K562 (cell line): ENCODE measurements at regions not wholly inside any gene's neighbourhood (a gene's known extent, or its start where the extent isn't known, plus 50 kb on each side); places are given as distances from the start of the nearest gene placed in this dataset.
"Not testable (repeated sequence)": the region's sequence is repeated elsewhere in the genome, so short reads cannot be mapped to it uniquely, and the experiment has no call there.

Experiments
- ATAC-seq: fragments of 200-7000 bp; cut with Tn5 transposase; 3 replicates; pipeline ENCODE4 v1.9.1; 2020; ENCODE audit warnings: moderate library complexity
- BruUV-seq: library from RNA; stranded (reverse); fragments of 400-500 nt; replicated peaks from 2 replicates; lab custom pipeline; 2021; lab: Mats Ljungman, UMichigan
- CTCF ChIA-PET: fragments of 300-600 bp; formaldehyde crosslinking; extraction: SDS; loops from one replicate; lab custom pipeline; 2021; ENCODE audit warnings: low intra/inter-chr PET ratio; lab: Yijun Ruan, JAX
- POLR2A ChIA-PET: fragments of 300-600, 350-650 bp; sonication (Branson Sonifier 250); formaldehyde crosslinking; extraction: SDS; loops from one replicate; lab custom pipeline; 2021; ENCODE audit warnings: antibody characterized with exemption, inconsistent platforms; lab: Yijun Ruan, JAX
- DNase-seq, 4 experiments: peaks; one replicate each; pipeline versions ENCODE4 v3.0.0 to v3.0.0-alpha.2; 2011 to 2018; ENCODE audit warnings: low spot score in 3 of 4, mixed read lengths in 3 of 4; ENCODE audit errors: extremely low read depth in 1 of 4
- FAIRE-seq: peaks from 2 replicates; lab custom pipeline; 2011; peaks lifted over from hg19 to GRCh38; lab: Jason Lieb, UNC
- H2AFZ ChIP-seq: 2 replicates; pipeline ENCODE4 v1.6.0; 2011; ENCODE audit warnings: low read depth, low read length, control low read depth, inconsistent platforms
- H3K27ac ChIP-seq: fragments of 200-600 bp; 3 replicates; pipeline ENCODE4 v1.8.0; 2011; ENCODE audit warnings: low read depth, mild to moderate bottlenecking, control low read depth, inconsistent platforms, low read length, moderate library complexity, mixed read lengths; ENCODE audit errors: extremely low read depth
- H3K27me3 ChIP-seq, 2 experiments: fragments of 300-600 bp in 1 of 2; 2 replicates in 1 of 2; 3 replicates in 1 of 2; pipeline versions ENCODE4 v1.6.0 to v1.8.0; 2011; ENCODE audit warnings: inconsistent platforms in 2 of 2, low read length in 2 of 2, mild to moderate bottlenecking in 1 of 2, mixed read lengths in 1 of 2, moderate library complexity in 1 of 2; ENCODE audit not compliant: control insufficient read depth in 2 of 2, insufficient read depth in 2 of 2
- H3K36me3 ChIP-seq: fragments of 300-600 bp; 3 replicates; pipeline ENCODE4 v1.8.0; 2011; ENCODE audit warnings: mild to moderate bottlenecking, low read length, inconsistent platforms; ENCODE audit not compliant: control insufficient read depth, insufficient read depth
- H3K4me1 ChIP-seq, 2 experiments: fragments of 200-600 bp in 1 of 2; replicated peaks in 1 of 2; 2 replicates in 1 of 2; 3 replicates in 1 of 2; pipeline versions ENCODE4 v1.5.1 to v1.8.0; 2011; ENCODE audit warnings: inconsistent platforms in 2 of 2, low read length in 2 of 2, mild to moderate bottlenecking in 1 of 2, mixed read lengths in 1 of 2, moderate library complexity in 1 of 2; ENCODE audit not compliant: control insufficient read depth in 2 of 2, insufficient read depth in 2 of 2
- H3K4me2 ChIP-seq: 2 replicates; pipeline ENCODE4 v1.6.1; 2011; ENCODE audit warnings: low read length, control low read depth, inconsistent platforms, mixed read lengths; ENCODE audit not compliant: insufficient read depth
- H3K4me3 ChIP-seq: fragments of 200-600 bp; sonication (generic), shearing (Covaris generic); 2 replicates; pipeline ENCODE4 v1.5.1; 2016; ENCODE audit warnings: control low read depth, inconsistent platforms
- H3K79me2 ChIP-seq: fragments of 200-600 bp; 3 replicates; pipeline ENCODE4 v1.8.0; 2011; ENCODE audit warnings: low read length, inconsistent platforms; ENCODE audit not compliant: control insufficient read depth, insufficient read depth
- H3K9ac ChIP-seq, 2 experiments: 2 replicates each; pipeline versions ENCODE4 v1.6.0 to v1.6.1; 2011; ENCODE audit warnings: low read depth in 2 of 2, low read length in 2 of 2, control low read depth in 1 of 2, inconsistent platforms in 1 of 2, mild to moderate bottlenecking in 1 of 2, mixed read lengths in 1 of 2; ENCODE audit not compliant: insufficient read depth in 1 of 2
- H3K9me1 ChIP-seq: one replicate; pipeline ENCODE4 v1.6.0; 2011; ENCODE audit warnings: inconsistent platforms, mild to moderate bottlenecking, low read length, moderate library complexity; ENCODE audit not compliant: control insufficient read depth, insufficient read depth
- H3K9me3 ChIP-seq: replicated peaks from 2 replicates; pipeline ENCODE4 v1.5.1; 2011; ENCODE audit warnings: low read depth, low read length, inconsistent platforms; ENCODE audit not compliant: control insufficient read depth, insufficient read depth
- H4K20me1 ChIP-seq: replicated peaks from 2 replicates; pipeline ENCODE4 v1.6.1; 2011; ENCODE audit warnings: low read length, inconsistent platforms, mixed read lengths; ENCODE audit not compliant: control insufficient read depth, insufficient read depth
- ATF7 ChIP-seq: fragments of 450-650 bp; IDR thresholded peaks from 2 replicates; pipeline ENCODE4 v1.7.1; 2014; ENCODE audit warnings: mild to moderate bottlenecking, moderate library complexity
- CSDE1 ChIP-seq, 2 experiments: fragments of 450-650 bp; IDR thresholded peaks; 2 replicates each; pipeline ENCODE4 v1.6.1; 2016; ENCODE audit warnings: mild to moderate bottlenecking in 1 of 2
- NBN ChIP-seq: fragments of 450-650 bp; IDR thresholded peaks from 2 replicates; pipeline ENCODE4 v1.6.1; 2016; ENCODE audit warnings: low read depth, mild to moderate bottlenecking
- POLR2B ChIP-seq: fragments of 450-650 bp; IDR thresholded peaks from 2 replicates; pipeline ENCODE4 v1.6.1; 2018; ENCODE audit warnings: low read depth; ENCODE audit not compliant: partially characterized antibody
- POLR2G ChIP-seq: fragments of 200-400 bp; formaldehyde crosslinking; IDR thresholded peaks from 2 replicates; pipeline ENCODE4 v1.6.1; 2017; ENCODE audit warnings: low read depth, mild to moderate bottlenecking, antibody characterized with exemption, low read length, moderate library complexity
- RBM22 ChIP-seq: fragments of 200-400 bp; formaldehyde crosslinking; IDR thresholded peaks from 2 replicates; pipeline ENCODE4 v1.6.1; 2018; ENCODE audit warnings: low read length, low read depth; ENCODE audit not compliant: poor library complexity, severe bottlenecking
- ZFP36 ChIP-seq: fragments of 150-350 bp; IDR thresholded peaks from 2 replicates; pipeline ENCODE4 v1.6.1; 2018; ENCODE audit warnings: low read length, low read depth; ENCODE audit not compliant: partially characterized antibody
- ZNF507 ChIP-seq: conservative IDR thresholded peaks from 2 replicates; pipeline ENCODE4 v1.6.1; 2017; ENCODE audit warnings: missing genetic modification characterization, missing compliant biosample characterization
- ZNF79 ChIP-seq: fragments of 250-450 bp; sonication (Bioruptor Pico); IDR thresholded peaks from 2 replicates; pipeline ENCODE4 v1.4.0; 2020; ENCODE audit warnings: low read depth, mild to moderate bottlenecking, moderate library complexity
- WGBS: fragments of 100-300 bp; shearing (Covaris generic); methylation state at CpG from one replicate; pipeline ENCODE4 v1.1.6; 2016; ENCODE audit warnings: low coverage, mixed read lengths; ENCODE audit not compliant: insufficient coverage; ENCODE audit errors: missing lambda C conversion rate; 5-methylcytosine and 5-hydroxymethylcytosine counted together
- in situ Hi-C: fragments of 300-500 bp; cut with MboI; formaldehyde crosslinking; loops from 4 replicates; pipeline ENCODE4 v1.15.0; 2018; ENCODE audit warnings: inconsistent platforms, mixed read lengths
- intact Hi-C: fragments of 100-400 bp; cut with micrococcal nuclease; formaldehyde crosslinking; loops from 2 replicates; pipeline ENCODE4 v1.14.2; 2022
- TF ChIP-seq, protein P1 (sequence below): IDR thresholded peaks from 2 replicates; pipeline ENCODE4 v1.6.1; 2014; ENCODE audit warnings: antibody characterized with exemption
- TF ChIP-seq, protein P2 (sequence below): fragments of 250-450 bp; sonication (Bioruptor Pico); IDR thresholded peaks from 2 replicates; pipeline ENCODE4 v1.5.0; 2021

DNA sequence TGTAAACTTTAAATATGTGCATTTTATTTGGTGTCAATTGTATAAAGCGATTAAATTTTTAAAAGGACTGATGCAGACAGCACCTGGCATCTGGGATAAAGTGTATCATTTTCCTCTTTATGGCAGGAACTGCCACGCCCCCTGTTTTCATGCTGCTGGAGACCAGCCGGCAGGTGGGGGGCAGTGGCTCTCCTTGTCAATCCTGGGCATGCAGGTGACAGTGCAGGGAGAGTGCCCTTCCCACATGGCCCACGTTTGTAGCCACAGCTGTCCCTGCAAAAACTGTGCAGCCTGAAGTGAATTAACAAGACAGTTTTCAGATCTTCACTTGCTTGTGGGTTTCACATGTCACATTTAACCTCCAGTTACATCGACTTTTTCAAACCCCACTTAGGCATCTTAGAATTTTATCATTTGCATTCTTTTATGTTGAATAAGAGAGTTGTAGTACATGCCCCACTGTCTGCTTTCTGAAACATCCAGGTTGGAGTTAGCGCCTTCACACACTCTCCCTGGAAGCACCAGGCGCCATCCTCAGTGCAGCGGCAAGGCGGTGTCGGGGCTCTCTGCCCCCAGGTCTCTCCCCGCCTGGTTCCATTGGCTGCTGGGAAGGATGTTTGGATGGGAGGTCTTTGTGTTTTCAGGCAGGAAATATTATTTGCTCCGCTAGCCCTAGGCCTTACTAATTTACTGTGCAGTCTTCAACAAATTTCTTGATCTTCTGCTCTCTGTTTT, 134.2 kb upstream of the FAN1 start:
- H3K27ac ChIP-seq, CTCF ChIA-PET, H2AFZ ChIP-seq, ATAC-seq, POLR2A ChIA-PET, H3K4me3 ChIP-seq, H3K4me2 ChIP-seq, H3K9ac ChIP-seq, in situ Hi-C loops, H3K4me1 ChIP-seq, H3K9me3 ChIP-seq, H3K79me2 ChIP-seq, FAIRE-seq, H3K9me1 ChIP-seq, H3K27me3 ChIP-seq, H4K20me1 ChIP-seq, BruUV-seq, intact Hi-C loops, DNase-seq: not testable (repeated sequence)
- peaks cover 24% of the 10 kb centered on the region; the same call in 2 of the 3 replicates for H3K36me3 ChIP-seq
- WGBS: 93% methylated on average over 11 of the region's 12 CpGs

DNA sequence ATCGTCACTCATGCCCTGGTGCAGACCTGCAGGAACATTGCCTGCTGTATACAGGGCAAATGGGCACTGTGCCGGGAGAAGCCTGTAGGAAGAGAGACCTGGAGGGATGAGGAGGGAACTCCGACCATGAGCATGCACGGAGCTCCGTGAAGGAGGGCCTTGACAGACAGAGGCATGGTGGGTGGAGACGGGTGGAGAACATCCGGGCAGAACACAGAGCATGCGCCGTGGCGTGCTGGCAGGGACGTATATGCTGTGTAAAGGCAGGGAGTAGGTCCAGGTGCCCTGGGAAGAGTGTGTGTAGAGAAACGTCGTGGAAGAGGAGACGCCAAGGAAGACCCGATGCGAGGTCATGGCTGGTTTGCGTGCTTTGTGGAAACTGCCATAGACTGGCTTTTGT, 133.0 kb upstream of the FAN1 start:
- intact Hi-C loops: no loop called here
- H3K9ac ChIP-seq: no peak overlapping the region
- POLR2A ChIA-PET: no interaction called here
- in situ Hi-C loops: no loop called here
- BruUV-seq: no TSS peak
- FAIRE-seq (no peak), ATAC-seq (no peak; the same call in 2 of the 3 replicates)
- H3K79me2 ChIP-seq: no peaks in the 10 kb centered on the region
- H4K20me1 ChIP-seq: no peaks in the 10 kb centered on the region
- TF ChIP-seq ZFP36 (no peak), POLR2G (0 out of 2 replicates have a peak, but pooled peaks have one; percentile 23), ATF7 (no peak), POLR2B (peak; percentile 26), ZNF79 (no peak), RBM22 (peak; percentile 30), ZNF507 (no peak), CSDE1 (IDR thresholded peaks at IDR 0.05) (no peak), NBN (no peak)
- TF ChIP-seq, protein P1, sequence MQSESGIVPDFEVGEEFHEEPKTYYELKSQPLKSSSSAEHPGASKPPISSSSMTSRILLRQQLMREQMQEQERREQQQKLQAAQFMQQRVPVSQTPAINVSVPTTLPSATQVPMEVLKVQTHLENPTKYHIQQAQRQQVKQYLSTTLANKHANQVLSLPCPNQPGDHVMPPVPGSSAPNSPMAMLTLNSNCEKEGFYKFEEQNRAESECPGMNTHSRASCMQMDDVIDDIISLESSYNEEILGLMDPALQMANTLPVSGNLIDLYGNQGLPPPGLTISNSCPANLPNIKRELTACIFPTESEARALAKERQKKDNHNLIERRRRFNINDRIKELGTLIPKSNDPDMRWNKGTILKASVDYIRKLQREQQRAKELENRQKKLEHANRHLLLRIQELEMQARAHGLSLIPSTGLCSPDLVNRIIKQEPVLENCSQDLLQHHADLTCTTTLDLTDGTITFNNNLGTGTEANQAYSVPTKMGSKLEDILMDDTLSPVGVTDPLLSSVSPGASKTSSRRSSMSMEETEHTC: no peak
- TF ChIP-seq, protein P2, sequence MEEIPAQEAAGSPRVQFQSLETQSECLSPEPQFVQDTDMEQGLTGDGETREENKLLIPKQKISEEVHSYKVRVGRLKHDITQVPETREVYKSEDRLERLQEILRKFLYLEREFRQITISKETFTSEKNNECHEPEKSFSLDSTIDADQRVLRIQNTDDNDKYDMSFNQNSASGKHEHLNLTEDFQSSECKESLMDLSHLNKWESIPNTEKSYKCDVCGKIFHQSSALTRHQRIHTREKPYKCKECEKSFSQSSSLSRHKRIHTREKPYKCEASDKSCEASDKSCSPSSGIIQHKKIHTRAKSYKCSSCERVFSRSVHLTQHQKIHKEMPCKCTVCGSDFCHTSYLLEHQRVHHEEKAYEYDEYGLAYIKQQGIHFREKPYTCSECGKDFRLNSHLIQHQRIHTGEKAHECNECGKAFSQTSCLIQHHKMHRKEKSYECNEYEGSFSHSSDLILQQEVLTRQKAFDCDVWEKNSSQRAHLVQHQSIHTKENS (CRISPR knock-in tag): no peak
- TF ChIP-seq, all 486 proteins: peak for 3
- CTCF ChIA-PET: no interaction called here
- Histone ChIP-seq H3K4me1 (no peaks in the 10 kb centered on the region), H3K27ac (no peak overlapping the region), H3K36me3 (peaks cover 24% of the 10 kb centered on the region; the same call in 2 of the 3 replicates), H3K27me3 (no peaks in the 10 kb centered on the region), H3K4me3 (no peak overlapping the region), H2AFZ (no peak overlapping the region), H3K4me2 (no peak overlapping the region), H3K9me3 (no peaks in the 10 kb centered on the region), H3K9me1 (no peaks in the 10 kb centered on the region)
- no peak for DNase-seq
- WGBS: 98% methylated on average over 11 of the region's 17 CpGs
